ENCODE measurements at regions not wholly inside any gene's neighbourhood (a gene's known extent, or its start where the extent isn't known, plus 50 kb on each side); places are given as distances from the start of the nearest gene placed in this dataset.
"Not testable (repeated sequence)": the region's sequence is repeated elsewhere in the genome, so short reads cannot be mapped to it uniquely, and the experiment has no call there.

DNA sequence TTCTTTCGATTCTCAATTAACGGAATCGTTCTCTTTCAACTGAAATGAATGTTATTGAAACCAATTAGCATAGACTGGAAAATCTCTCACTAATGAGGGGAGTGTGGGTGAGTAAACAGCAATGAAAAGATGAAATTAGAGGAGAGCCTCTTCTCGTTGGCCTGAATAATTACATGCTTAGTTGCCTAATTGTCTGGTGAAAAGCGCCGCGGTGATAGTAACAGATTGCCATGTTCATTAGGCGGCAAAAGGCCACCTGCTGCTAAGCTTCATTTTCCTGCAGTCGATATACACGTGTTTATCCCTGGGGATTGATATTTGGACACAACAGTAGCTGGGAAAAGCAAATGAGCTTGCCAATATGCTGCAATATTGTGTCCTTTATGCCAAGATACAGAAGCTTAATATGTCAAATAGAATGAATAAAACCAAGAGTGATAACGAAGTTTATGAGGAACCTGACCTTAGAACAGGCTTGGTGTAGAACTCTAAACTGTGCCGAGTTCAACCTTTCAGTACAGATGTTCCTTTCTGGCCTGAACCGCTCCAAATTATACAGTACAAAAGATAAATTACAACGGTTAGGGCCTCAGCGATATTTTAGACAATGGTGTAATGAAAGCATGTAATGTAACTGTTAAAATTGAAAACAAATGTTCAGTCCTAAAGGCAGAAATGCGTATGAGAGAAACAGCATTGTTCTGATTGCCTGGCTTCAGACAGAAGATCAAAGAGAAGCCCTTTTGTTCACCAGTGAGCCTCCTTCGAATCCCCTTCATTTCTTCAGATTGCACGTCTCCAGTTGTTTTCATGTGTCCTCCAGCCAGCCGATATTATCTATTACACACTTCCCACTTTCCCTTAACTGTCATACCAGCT is 185.2 kb downstream of the SHOX2 start:
- no peak for DNase-seq (ENCODE audit: low read depth in 2 of 2)

DNA sequence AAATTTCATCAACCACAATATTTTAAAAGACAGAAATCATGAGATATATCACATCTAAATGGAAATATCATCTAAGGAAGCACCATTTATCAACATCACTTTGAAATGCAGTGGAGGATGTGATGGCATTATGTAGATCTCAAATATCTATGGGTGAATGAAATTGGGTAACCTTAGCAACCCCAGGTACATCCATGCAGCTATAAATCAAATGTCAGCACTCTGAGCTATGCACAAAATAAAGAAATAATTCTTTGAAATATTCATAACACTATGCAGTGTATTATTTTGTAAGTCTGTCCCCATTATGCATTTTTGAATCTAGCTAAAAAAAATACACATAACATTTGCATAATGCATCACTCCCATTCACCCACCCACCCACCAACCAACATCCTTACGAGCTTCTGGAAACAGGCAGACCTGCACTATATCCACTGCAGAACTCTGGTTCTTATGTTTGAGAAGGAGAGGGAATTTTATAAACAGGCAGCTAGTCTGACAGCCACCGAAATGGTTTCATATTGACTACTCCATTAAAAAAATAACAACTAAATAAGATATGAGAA is 186.8 kb downstream of the SHOX2 start:
- DNase-seq (ENCODE audit: low read depth in 2 of 2) = no peak

DNA sequence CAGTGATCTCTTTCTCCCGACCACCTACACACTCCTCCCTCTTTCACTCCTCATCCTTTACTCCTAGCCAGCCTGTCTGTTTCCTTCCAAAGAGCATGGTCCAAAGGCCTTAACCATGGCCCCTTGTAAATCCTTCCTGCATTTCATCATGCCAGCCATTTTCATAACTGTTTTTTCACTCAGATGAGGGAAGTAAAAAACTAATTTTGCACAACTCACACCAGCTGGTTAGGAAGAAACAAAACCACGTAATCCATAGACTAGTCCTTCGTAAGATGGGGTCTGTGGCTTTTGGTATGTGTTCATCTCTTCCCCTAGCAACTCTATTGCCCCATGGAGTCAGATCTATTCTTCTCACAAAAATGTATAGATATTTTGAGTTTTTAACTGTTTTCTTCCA is 187.8 kb downstream of the SHOX2 start:
- no peak for DNase-seq (ENCODE audit: low read depth in 2 of 2)

- no peak for DNase-seq (ENCODE audit: low read depth in 2 of 2)
Observed at GRCh38 chr3:157916672-157917071, 189.5 kb downstream of the SHOX2 start.

DNA sequence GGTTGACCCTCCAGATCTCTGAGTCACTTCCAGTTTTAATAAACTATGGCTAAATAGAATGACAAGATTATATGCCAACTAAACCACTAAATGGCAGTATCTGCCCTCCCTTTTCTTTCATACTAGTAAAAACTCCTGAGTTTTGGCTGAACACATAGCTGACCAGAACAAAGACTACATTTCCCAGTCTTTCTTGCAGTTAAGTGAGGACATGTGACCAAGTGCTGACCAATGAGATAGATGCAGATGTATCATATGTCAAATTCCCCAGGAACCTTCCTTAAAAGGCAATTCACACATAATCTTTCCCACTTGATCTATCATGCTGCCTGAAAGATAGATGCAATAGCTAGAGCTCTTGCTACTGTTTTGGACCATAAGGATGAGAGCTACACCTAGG is 191.3 kb downstream of the SHOX2 start:
- DNase-seq (ENCODE audit: low read depth in 2 of 2) = no peak

- no peak for DNase-seq (ENCODE audit: low read depth in 2 of 2)
Observed at GRCh38 chr3:157913741-157914150, 192.5 kb downstream of the SHOX2 start.

- no peak for DNase-seq (ENCODE audit: low read depth in 2 of 2)
Observed at GRCh38 chr3:157912514-157913451, 193.4 kb downstream of the SHOX2 start.

DNA sequence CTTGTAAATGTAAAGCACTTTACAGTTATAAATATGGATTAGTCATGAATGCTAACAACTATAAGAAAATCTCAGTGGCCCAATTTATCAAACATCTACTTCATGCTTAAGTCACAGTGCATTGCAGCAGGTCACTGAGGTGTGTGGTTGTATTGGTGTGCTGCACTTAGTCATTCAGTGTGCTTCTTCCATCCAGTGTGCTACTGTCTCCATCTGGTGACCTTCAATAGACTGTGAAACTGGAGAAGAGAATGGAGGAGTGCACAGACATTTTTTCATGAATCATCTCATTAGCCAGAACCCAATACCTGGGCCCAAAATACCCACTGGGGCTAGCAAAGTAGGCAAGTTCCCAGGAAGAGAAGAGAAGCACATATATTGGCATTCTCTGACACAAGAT is 199.6 kb downstream of the SHOX2 start:
- DNase-seq (ENCODE audit: low read depth in 2 of 2) = no peak

GRCh38 chr3:157905885-157906284 is 200.3 kb downstream of the SHOX2 start:
- no peak for DNase-seq (ENCODE audit: low read depth in 2 of 2)

GRCh38 chr3:157902680-157903079 is 203.5 kb downstream of the SHOX2 start:
- not testable (repeated sequence) for DNase-seq (ENCODE audit: low read depth in 2 of 2)

DNA sequence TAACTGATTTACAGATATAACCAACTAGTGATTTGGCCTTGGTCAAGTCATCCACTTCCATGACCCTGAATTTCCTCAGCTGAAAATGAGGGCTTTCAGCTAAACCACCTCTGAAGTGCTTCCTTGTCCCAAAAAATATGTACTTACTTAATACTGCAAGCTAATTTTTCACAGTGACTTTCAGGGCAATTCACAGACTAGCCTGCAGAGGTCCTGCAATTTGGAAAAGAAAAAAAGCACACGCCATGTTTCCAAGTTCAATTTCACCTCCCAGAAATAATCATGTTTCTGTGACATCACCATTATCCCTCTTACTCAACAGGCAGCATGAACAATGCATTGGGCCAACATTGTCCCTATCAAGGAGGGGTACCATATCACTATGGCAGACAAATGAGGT is 218.2 kb downstream of the SHOX2 start:
- DNase-seq (ENCODE audit: low read depth in 2 of 2) = no peak

DNA sequence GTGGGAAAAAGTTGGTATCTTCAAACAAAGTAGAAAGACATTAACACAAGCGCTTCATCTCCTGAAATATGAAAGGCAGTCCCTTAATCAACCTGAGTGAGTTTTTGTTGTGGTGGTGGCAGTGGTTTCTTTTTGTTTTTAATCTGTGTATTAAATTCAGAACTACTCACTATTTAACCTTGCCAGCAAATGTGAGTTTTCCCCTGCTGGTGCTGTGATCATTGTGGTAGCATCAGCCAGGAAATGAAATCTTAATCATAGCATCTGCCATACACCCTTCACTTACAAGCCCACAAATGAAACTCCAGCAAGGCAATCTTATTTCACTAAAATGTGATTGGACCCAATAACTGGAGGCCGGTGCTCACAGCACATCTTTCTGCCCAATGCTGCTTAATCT is 229.7 kb downstream of the SHOX2 start:
- no peak for DNase-seq (ENCODE audit: low read depth in 2 of 2)

- no peak for DNase-seq (ENCODE audit: low read depth in 2 of 2)
Observed at GRCh38 chr3:157872902-157873301, 233.3 kb downstream of the SHOX2 start.

DNA sequence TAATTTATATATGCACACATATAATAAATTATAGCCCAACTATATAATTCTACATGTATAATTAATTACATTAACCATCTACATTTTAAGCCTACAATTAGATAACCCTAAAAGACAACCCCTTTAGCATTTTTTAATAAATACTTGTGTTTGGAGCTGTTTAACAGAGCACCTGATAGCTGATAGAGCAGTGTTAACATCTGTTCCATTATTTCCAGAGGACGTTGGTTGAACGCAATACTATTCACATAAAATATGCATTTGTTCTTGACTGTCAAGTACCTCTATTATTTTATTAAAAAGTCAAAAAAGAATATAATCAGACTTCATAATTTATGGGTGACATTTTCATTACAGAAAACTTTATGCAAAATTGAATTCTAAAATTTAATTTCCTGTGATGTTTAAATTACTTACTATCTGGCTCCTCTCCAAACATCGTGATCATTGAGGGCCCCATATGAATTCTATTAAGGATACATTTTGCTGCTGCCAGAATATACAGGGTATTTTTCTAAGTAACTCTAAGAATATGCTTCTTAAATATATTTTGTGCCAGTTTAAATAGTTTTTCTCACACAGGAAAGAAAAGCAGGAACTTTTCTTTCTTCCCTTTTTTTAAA is 234.3 kb downstream of the SHOX2 start:
- no peak for DNase-seq (ENCODE audit: low read depth in 2 of 2)

DNA sequence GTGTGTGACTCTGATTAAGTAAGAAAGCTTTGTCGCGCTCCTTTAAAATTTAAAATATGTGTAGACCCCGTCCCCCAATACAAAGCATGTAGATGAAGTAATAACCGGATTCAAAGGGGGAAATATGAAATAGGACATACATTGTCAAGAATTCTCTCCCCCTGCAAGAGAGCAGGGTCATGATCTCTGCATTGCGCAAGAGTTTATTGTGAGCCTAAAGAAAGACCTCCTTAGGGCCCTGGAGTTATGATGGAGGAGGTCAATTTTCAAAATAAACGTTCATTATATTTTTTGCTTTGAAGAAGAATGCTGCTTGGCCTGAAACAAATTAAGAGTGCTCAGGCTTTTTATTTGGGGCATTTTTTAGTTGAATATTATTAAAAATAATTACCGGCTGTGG is 235.0 kb downstream of the SHOX2 start:
- no peak for DNase-seq (ENCODE audit: low read depth in 2 of 2)

GRCh38 chr3:157868946-157869345 is 237.3 kb downstream of the SHOX2 start:
- DNase-seq (ENCODE audit: low read depth in 2 of 2) = no peak

GRCh38 chr3:157868196-157868595 is 238.0 kb downstream of the SHOX2 start:
- DNase-seq (ENCODE audit: low read depth in 2 of 2) = no peak

DNA sequence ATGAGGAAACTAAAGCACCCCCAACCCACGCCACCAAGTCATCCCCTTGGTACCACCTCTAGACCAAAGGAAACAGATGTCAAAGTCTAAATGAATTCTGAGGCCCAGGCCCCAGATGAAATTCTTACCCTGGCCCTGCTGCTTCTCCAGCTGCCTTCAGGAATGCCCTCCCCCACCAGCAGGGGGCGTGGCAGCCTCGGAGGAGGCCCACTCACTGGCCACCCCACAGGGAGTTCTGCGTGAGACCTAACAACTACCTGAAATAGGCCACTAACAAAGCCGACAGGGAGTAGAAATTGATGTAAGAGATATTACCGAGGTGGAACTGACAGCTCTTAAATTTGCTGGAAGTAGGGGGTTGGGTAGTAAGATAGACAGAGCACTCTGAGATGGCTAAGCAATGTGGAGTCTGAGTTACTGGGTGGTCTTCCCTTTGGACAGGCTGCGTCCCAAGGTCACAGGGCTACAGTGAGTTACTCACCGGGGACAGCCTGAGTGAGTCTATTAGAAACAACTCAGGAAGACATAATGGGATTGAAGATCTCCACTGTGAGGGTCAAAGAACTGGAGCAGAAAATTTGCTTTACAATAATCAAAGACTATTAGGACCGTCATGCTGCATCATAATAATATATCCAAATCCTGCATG is 240.7 kb downstream of the SHOX2 start:
- DNase-seq (ENCODE audit: low read depth in 2 of 2) = peak; percentile 7 to 27

DNA sequence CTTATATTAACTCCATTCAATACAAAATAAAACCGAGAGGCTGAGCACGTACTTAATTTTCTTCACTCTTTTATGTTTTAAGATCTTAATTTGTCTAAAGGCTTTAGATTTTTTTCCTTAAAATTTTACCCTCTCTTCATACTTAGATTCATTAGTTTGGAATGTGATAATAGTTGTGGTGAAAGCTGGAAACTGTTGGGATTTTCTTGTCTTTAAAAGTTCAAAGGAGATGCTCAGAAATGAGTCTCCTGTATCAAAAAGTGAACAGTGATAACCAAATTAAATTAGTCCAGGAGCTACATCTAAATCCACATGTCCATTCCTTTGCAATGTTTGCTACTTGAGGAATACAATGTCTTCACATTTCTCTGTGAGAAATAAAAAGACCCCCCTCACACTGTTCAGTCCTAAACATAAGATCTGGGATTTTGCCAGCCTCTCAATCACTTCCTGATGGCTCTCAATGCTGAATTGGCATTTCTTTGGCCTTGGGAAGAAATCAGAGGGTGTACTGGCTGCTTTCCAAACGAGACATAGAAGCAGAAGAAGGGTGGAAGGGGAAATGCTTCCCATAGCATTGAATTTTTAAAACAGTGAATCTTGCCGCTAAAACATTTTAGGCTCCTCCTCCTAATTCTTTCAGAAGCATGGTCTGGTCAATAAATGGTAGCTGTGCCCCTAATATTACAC is 245.0 kb downstream of the SHOX2 start:
- no peak for DNase-seq (ENCODE audit: low read depth in 2 of 2)

- no peak for DNase-seq (ENCODE audit: low read depth in 2 of 2)
Observed at GRCh38 chr3:157859541-157859940, 246.7 kb downstream of the SHOX2 start.

GRCh38 chr3:157858821-157859220 is 247.4 kb downstream of the SHOX2 start:
- DNase-seq (ENCODE audit: low read depth in 2 of 2) = no peak

Measured in stimulated activated CD4-positive, alpha-beta T cell treated with anti-CD3 and anti-CD28 coated beads, Interleukin-15, amount 100 ng/mL, for 48 hours (primary cell).